ENCODE measurements at regions not wholly inside any gene's neighbourhood (a gene's known extent, or its start where the extent isn't known, plus 50 kb on each side); places are given as distances from the start of the nearest gene placed in this dataset.

- TF ChIP-seq CTCF (conservative IDR thresholded peaks at IDR 0.05 in 1 of 2, IDR thresholded peaks at IDR 0.05 in 1 of 2; ENCODE audit: extremely low read depth in 1 of 2, insufficient read depth in 1 of 2, low read depth in 1 of 2, low read length in 2 of 2) (no peak), EZH2 (IDR thresholded peaks at IDR 0.05; ENCODE audit: borderline replicate concordance, low read length) (no peak)
Measured at GRCh38 chr14:22122829-22123560, 449.4 kb upstream of the OR4E1 start.
